ENCODE measurements at regions not wholly inside any gene's neighbourhood (a gene's known extent, or its start where the extent isn't known, plus 50 kb on each side); places are given as distances from the start of the nearest gene placed in this dataset.

DNA sequence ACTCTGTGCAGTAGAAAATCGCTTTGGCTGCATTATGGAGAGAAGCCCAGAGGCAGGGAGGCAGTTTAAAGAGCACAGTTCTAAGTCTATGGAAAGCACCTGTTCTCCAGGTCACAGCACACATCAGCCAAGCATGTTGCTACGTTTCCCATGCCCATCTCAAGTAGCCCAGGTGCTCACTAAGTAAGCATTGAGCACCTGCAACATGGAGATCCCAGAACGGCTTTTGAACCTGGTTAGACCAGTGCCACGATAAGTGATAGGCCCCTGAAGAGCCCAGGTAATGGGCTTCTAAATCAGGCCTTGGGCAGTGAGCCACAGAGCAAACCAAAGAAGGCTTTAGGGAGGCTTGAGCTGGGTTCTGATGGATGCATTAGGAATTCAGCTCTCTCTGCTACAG is 186.2 kb downstream of the C1orf94 start:
- Histone ChIP-seq H3K27ac (ENCODE audit: low read depth, low read length, poor library complexity, severe bottlenecking) (no peak overlapping the region), H3K4me2 (ENCODE audit: low read length) (no peak overlapping the region), H2AFZ (ENCODE audit: low read length) (no peak overlapping the region), H3K4me3 (ENCODE audit: low read depth, low read length, poor library complexity, severe bottlenecking) (no peak overlapping the region), H3F3A (ENCODE audit: insufficient read depth, low read length) (no peaks in the 10 kb centered on the region), H3K9ac (ENCODE audit: low read length) (no peak overlapping the region), H3K79me2 (ENCODE audit: insufficient read depth, low read length) (no peaks in the 10 kb centered on the region), H3K27me3 (ENCODE audit: insufficient read depth, low read length) (no peaks in the 10 kb centered on the region), H3K9me3 (ENCODE audit: low read length) (no peaks in the 10 kb centered on the region), H4K20me1 (ENCODE audit: insufficient read depth, low read length) (no peaks in the 10 kb centered on the region), H3K9me2 (ENCODE audit: low read depth, low read length) (no peaks in the 10 kb centered on the region), H3K4me1 (ENCODE audit: insufficient read depth, low read length, severe bottlenecking) (no peaks in the 10 kb centered on the region), H3K36me3 (ENCODE audit: insufficient read depth, low read length) (no peaks in the 10 kb centered on the region)
- TF ChIP-seq, protein P1, sequence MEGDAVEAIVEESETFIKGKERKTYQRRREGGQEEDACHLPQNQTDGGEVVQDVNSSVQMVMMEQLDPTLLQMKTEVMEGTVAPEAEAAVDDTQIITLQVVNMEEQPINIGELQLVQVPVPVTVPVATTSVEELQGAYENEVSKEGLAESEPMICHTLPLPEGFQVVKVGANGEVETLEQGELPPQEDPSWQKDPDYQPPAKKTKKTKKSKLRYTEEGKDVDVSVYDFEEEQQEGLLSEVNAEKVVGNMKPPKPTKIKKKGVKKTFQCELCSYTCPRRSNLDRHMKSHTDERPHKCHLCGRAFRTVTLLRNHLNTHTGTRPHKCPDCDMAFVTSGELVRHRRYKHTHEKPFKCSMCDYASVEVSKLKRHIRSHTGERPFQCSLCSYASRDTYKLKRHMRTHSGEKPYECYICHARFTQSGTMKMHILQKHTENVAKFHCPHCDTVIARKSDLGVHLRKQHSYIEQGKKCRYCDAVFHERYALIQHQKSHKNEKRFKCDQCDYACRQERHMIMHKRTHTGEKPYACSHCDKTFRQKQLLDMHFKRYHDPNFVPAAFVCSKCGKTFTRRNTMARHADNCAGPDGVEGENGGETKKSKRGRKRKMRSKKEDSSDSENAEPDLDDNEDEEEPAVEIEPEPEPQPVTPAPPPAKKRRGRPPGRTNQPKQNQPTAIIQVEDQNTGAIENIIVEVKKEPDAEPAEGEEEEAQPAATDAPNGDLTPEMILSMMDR (IDR thresholded peaks at IDR 0.05; ENCODE audit: low read length): no peak
- TF ChIP-seq EZH2 (IDR thresholded peaks at IDR 0.05; ENCODE audit: borderline replicate concordance, low read length): no peak

DNA sequence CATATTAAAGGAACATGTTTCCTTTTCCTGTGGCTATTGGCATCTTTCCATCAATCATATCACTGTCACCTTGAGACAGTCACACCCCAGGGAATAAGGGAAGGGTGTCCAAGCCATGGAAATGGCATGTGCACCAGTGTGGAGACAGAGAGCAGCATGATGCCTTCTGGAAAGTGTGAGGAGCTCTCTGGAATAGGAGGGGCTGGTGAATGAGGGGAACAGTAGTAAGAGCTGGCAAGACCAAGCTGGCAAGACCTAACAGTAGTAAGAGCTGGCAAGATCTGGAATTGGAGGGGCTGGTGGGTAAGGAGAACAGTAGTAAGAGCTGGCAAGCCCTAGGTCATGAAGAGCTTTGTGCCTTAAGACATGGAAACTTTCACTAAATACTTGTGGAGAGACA is 186.7 kb downstream of the C1orf94 start:
- no peaks in the 10 kb centered on the region for H3K9me3 ChIP-seq (ENCODE audit: low read length)
- no peak overlapping the region for H3K27ac ChIP-seq (ENCODE audit: low read depth, low read length, poor library complexity, severe bottlenecking)
- H3K4me2 ChIP-seq (ENCODE audit: low read length): no peak overlapping the region
- H4K20me1 ChIP-seq (ENCODE audit: insufficient read depth, low read length): no peaks in the 10 kb centered on the region
- H3K27me3 ChIP-seq (ENCODE audit: insufficient read depth, low read length): no peaks in the 10 kb centered on the region
- H3K79me2 ChIP-seq (ENCODE audit: insufficient read depth, low read length): no peaks in the 10 kb centered on the region
- H3K4me3 ChIP-seq (ENCODE audit: low read depth, low read length, poor library complexity, severe bottlenecking): no peak overlapping the region
- no peaks in the 10 kb centered on the region for H3K4me1 ChIP-seq (ENCODE audit: insufficient read depth, low read length, severe bottlenecking)
- H3F3A ChIP-seq (ENCODE audit: insufficient read depth, low read length): no peaks in the 10 kb centered on the region
- H3K36me3 ChIP-seq (ENCODE audit: insufficient read depth, low read length): no peaks in the 10 kb centered on the region
- H3K9ac ChIP-seq (ENCODE audit: low read length): no peak overlapping the region
- H3K9me2 ChIP-seq (ENCODE audit: low read depth, low read length): no peaks in the 10 kb centered on the region
- no peak overlapping the region for H2AFZ ChIP-seq (ENCODE audit: low read length)
- no peak for TF ChIP-seq EZH2 (IDR thresholded peaks at IDR 0.05; ENCODE audit: borderline replicate concordance, low read length)
- TF ChIP-seq, protein P1 (IDR thresholded peaks at IDR 0.05; ENCODE audit: low read length): no peak

DNA sequence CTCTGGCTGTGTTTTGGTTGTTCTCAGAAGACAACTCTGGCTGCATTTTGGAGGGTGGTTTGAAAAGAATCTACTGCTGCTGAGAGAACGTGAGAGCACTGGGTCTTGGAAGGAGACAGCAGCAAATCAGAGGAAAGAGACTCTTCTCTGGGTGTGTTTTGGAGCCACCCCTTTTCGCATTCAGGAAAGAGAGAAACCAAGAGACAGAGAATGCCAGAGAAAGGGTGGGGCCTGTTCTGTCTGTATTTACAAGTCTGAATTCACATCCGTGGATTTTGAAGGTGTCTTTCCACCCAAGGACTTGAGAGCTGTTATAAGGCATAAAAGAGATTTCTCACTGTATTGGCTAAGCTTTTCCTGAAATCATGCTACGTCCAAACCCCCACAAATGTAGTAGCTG is 187.2 kb downstream of the C1orf94 start:
- no peak overlapping the region for H3K4me3 ChIP-seq (ENCODE audit: low read depth, low read length, poor library complexity, severe bottlenecking)
- H3K79me2 ChIP-seq (ENCODE audit: insufficient read depth, low read length): no peaks in the 10 kb centered on the region
- H3K9me2 ChIP-seq (ENCODE audit: low read depth, low read length): no peaks in the 10 kb centered on the region
- no peak overlapping the region for H3K9ac ChIP-seq (ENCODE audit: low read length)
- H3K4me1 ChIP-seq (ENCODE audit: insufficient read depth, low read length, severe bottlenecking): no peaks in the 10 kb centered on the region
- no peaks in the 10 kb centered on the region for H3F3A ChIP-seq (ENCODE audit: insufficient read depth, low read length)
- TF ChIP-seq, protein P1 (IDR thresholded peaks at IDR 0.05; ENCODE audit: low read length): no peak
- no peak for TF ChIP-seq EZH2 (IDR thresholded peaks at IDR 0.05; ENCODE audit: borderline replicate concordance, low read length)
- H3K9me3 ChIP-seq (ENCODE audit: low read length): no peaks in the 10 kb centered on the region
- H3K27me3 ChIP-seq (ENCODE audit: insufficient read depth, low read length): no peaks in the 10 kb centered on the region
- H4K20me1 ChIP-seq (ENCODE audit: insufficient read depth, low read length): no peaks in the 10 kb centered on the region
- H2AFZ ChIP-seq (ENCODE audit: low read length): no peak overlapping the region
- no peak overlapping the region for H3K27ac ChIP-seq (ENCODE audit: low read depth, low read length, poor library complexity, severe bottlenecking)
- H3K36me3 ChIP-seq (ENCODE audit: insufficient read depth, low read length): no peaks in the 10 kb centered on the region
- no peak overlapping the region for H3K4me2 ChIP-seq (ENCODE audit: low read length)
